GM18517 (cell line): ENCODE measurements at regions not wholly inside any gene's neighbourhood (a gene's known extent, or its start where the extent isn't known, plus 50 kb on each side); places are given as distances from the start of the nearest gene placed in this dataset.
"Not testable (repeated sequence)": the region's sequence is repeated elsewhere in the genome, so short reads cannot be mapped to it uniquely, and the experiment has no call there.

Experiments used
- ATAC-seq: cut with Tn5 transposase; IDR thresholded peaks from one replicate; pipeline ENCODE4 v1.9.1; 2021; ENCODE audit warnings: mild to moderate bottlenecking, moderate library complexity; ENCODE audit not compliant: unreplicated experiment

DNA sequence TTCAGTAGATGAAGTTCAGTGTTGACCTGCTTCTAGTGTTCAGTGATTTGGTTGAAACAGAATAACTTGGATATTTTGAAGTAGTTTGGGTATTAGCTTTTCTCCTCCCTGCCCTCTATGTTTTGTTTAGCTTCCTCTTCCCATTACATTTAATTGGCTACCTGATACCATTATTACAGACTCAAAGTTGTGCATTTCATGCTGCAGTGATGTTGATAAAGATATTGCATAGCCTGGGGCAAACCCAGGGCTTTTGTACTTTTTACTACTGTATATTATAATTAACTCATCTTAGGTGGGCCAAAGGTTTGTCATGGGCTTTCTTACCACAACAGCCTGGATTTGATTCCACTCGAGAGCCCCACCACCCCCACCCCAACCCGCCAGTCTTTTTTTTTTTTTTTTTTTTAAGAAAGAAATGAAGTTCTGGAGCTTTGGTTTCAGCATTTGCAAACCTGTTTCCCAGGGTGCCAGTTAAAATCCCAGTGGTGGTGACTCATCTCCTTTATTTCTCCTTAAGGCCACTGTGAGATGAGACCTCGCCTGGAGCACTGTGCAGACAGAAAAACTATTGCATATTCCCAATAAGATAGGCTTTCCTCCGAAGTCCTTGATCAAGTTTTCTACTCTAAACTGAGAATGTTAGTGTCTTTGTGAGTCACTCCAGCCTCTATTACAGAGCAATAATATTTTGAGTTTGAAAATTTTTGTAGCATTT is 393.7 kb upstream of the FANCL start:
- ATAC-seq: no peak

DNA sequence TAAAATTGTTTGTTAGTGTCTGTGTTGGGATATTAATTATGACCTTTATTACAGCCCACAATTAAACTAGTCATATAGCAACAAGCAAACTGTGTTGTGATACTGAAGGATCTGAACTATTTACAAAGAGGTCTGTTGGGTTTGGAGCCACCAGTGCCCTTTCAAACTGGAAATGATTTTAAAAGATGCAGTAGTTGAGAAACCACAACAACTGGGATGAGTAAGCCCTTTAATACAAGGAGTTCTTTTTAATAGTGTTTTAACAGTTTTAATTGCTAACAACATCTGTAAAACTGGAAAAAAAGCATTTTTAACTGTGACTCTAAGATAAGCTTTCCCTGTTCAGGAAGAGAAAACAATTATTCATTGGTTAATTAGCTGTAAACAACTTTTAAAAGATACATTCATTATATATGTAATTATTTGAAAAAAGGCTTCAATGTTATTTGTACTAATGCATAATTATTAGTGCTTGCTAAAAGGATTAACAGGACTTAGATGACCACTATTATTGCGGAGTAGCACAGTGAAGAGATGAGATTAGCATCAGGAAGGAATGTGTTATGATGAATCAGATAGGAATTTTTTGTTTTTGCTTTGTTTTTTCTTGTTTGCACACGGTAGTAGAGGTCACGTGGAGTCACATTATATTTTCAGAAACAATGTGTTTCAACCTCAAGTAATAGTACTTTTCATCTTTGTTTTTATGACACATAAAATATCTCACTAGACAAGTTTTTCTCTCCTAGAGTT is 392.7 kb upstream of the FANCL start:
- ATAC-seq: no peak

DNA sequence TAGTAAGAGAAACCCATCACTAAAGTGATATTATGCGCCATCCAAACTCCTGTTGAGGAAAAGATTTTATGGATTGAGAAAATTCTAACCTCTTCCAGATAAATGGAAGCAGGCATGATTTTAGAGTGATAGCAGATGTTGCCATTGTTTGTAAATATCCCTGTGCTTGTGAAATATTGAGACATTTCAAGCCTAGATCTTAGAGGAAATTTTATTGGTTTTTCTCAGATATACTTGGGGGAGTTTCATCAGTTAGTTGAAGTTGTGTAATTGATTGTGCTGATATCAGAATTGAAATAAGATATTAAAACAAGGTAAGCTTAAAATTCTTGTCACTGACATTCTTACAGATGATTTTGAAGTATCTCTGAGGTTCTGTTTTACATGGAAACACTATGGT is 390.9 kb upstream of the FANCL start:
- ATAC-seq: no peak

DNA sequence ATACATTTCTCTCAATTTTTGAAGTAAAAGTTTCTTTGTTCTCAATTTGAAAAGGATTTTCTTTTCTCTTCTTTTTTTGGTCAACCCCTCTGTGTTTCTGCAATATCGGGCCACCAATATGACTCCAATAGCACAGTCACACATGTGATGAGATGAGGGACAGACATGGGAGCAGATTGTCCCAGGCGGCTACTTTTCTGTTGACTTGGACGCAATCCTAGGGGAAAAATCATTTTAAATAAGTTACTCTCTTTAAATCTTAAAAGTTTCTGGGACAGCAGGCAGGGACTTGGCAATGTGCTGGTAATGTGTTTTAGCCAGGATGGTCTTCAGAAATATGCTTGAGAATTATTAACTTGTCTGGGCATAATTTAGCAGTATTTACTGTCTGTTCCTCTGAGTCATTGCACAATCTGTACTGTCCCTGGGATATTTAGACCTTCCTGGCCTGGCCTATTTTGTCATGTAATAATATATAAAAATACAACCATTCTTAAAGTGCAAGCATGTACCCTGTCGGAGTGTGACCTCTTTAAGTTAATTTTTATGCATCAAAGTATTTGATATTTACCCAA is 388.5 kb upstream of the FANCL start:
- no peak for ATAC-seq

DNA sequence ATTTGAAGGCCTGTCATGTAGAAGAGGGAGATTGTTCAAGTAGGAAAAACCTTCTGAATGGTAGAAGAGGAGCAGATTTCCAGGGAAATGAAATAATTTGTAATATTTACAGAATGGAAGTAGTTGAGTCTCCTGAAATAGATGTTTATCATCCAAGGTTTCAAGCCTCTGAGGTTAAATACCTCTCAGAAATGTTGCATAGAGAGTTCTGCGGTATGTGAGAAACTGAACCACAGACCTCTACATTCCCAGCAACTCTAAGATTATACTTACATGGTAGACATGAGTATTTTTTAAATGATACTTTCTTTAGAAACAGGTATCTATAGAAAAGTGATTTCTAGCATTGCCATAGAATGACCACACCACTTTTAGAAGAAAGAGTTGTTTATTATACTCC is 379.8 kb upstream of the FANCL start:
- ATAC-seq: no peak

DNA sequence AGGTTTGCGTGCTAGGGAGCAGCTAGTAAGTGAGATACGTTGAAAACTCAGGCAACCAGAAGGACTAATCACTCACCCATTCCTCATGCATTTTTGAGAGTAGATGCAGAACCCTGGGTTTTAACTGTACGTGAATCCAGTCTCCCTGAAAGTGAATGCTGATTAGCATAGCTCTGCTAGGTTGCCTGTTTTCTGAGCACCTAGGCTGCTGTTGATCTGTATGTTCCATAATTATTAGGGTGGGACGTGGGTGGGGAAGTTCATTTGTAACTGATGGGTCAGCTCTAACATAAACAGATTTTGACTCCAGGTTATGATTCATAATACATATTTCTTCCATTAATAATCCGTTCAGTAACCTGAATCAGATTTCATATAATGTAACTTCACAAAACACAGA is 379.0 kb upstream of the FANCL start:
- no peak for ATAC-seq

DNA sequence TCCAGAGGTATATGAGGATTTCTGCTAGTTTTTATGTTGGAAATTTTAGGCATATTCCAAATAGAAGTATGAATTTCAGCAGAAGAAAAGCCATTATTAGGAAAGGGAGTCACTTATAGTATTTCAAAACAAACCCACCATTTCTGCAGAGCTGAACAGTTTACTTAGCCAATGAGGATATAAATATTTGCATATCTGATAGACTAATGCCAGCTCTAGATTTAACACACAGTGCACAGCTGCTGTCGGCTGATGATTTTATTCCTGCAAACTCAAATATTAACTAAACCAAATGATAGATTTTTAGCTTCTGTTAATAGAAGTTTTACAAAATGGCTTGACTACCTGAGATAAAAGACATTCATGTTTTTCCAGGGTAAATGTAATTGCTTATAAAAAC is 375.8 kb upstream of the FANCL start:
- no peak for ATAC-seq

DNA sequence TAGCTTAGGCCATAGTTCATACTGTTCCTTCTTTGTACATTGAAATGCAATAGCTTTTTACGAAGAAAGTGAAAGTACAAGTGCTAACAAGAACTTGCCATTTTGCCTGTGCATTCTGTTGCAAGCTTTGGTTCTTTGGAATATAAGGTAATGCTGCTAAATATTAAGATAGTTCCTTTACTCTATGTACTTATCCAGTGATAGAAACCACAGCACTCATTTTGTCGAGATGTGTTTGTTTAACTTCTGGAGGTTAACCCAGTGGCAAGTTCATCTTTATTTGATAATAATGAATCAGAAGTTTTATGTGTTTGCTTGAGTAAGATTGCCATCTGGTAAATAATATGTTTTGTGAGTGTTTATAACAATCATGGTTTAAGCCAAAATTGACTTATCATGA is 373.1 kb upstream of the FANCL start:
- no peak for ATAC-seq

DNA sequence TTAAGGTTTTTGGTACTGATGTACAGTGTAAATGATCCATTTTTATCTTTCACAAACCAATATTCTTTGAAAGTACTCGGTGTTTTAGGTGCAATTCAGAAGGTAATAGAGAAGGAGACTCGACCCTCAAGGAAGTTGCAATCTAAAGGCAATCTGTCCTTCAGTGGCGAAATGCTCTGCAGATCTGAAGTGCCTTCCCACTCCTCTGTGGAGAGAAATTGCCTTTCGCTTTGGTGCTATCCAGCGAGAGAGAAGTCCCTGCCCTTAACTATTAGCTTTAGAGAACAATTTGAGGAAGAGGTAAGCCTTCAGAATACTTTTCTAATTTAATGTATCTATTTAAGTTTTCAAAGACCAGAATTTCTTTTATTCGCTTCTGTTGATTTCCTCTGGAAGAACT is 371.8 kb upstream of the FANCL start:
- no peak for ATAC-seq

DNA sequence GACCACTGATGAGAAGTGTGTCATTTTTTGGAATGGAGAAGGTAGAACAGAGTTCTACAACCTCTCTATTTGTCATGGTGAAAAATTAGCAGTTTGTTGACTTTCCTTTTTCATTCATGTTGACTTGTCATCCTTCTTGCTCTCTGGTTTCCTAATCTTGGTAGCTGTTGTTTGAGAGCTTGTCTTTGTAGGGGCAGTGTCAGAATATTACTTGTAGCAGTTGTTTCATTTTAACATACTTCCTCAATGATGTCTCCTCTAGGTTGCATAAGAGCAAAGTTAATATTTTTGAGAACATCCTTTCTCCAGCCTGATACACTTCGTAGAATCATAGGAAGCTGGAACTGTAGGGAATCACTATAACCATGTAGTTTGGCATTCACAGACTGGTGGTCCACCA is 368.2 kb upstream of the FANCL start:
- no peak for ATAC-seq

DNA sequence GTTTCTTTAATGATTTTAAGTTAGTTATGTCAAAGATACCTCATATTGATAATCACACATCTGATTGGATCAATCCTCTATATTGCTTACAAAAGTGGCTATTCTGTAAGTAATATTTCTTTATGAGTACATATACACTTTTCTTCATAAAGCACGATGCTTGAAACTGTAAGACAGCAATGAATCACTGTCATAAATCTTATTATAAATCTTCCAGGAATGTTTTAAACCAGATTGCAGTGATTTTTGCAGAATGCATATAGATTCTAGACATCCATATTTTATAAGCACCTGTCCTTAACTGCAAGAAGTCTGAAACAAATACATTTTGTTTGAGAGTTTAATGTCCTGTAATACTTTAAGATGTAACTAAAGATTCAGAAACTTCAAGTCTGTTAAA is 367.0 kb upstream of the FANCL start:
- ATAC-seq: no peak

DNA sequence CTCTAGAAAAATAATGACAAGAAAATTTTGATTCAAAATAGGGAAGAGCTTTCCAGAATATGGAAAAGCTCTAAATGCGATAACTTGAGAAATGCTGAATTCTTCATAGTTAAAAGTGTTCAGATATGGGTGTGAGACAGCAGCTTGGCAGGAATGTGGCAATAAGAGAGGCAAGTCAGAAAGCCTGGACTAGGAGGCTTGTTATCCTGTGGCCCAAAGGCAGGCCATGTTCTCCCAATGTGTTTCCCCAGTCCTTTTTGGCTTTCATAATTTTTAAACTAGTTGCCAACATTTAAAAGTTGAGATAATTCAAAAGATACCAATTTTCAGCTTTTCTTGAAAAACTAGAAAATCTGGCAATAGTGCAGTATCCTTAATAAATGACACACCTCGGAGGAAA is 366.3 kb upstream of the FANCL start:
- ATAC-seq: no peak

DNA sequence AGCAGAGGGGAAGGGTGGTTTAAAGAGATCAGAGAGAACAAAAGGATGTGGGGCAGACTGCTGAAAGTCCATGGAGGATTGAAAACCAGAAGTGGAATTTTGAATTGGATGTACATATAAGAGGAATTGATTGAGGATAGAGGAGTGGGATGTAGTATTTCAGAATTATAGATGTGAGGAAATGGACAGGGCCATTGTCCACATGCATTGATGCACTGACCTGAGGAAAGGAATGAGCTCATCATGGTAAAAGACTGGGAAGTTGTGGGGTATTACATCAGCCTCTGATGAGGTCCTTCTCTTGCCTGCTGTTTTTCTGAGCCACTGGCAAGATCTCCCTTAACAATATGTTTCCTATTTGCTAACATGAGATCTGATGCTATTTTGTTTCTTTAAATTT is 365.7 kb upstream of the FANCL start:
- no peak for ATAC-seq

DNA sequence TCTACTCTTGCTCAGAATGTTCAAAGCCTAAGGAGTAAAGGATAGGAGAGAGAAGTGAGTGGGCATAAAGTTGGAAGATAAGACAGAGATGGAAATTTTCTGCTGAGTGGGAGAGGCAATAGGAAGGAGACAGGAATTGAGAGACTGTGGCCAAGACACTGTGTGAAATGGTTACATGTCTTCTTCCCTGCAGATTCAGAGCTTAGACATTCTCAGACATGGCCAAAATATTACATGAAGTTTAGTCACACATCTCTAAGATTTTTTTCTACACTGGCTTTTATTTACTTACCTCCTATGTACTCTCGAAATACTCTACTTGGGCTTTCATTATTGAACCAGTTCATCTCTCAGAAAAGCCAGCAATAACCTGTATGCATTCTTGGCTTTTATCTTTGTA is 363.0 kb upstream of the FANCL start:
- ATAC-seq: no peak

DNA sequence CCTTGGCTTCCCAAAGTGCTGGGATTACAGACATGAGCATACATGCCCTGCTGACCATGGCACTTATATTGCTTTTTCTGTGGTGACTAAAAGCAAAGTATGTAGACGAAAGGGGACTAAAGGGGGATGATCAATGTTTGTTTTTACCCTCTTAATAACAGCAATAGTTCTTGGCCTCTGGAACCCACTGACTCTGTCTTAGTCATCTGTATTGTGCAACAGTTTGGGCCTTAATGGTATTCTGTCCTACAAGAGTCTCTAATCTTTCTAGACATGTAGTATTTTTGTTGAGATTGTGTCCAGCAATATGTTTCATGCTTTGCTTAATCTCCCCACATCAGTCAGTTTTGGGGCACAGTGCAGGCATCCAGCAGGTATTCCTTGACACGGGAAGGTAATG is 359.9 kb upstream of the FANCL start:
- no peak for ATAC-seq

DNA sequence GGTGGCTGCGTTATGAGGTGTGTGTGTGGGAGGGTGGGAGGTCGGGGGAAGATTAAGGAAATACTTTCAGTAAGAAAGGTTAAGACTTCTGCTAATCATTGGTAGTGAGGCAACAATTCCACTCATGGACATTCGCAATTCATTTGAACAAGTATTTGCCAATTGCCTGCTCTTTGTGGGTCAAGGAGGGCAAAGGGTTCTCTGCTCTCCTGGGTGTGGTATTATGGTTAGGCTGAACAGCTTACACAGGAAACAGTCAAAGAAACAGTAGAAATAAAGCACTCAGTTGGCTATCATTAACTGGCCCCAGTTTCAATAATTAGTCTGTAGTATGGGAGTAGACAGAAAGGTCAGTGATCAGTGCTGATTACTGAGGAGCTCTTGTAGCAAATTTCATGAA is 357.0 kb upstream of the FANCL start:
- no peak for ATAC-seq

DNA sequence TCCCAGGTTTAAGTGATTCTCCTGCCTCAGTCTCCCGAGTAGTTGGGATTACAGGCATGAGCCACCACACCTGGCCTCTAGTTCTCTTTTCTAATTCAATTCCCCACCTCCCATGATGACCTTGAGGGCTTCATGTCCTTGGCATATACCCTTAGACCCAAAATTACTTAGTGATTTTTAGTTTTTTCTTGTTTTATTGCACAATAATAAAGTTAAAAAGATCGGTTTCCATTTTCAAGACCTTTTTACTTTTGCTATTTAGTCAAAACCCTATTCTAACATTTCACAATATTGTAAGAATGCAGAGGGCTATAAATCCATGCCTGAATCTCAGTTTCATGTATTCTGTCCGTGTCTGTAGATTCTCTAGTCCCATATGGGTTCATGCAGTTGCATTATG is 354.6 kb upstream of the FANCL start:
- no peak for ATAC-seq

DNA sequence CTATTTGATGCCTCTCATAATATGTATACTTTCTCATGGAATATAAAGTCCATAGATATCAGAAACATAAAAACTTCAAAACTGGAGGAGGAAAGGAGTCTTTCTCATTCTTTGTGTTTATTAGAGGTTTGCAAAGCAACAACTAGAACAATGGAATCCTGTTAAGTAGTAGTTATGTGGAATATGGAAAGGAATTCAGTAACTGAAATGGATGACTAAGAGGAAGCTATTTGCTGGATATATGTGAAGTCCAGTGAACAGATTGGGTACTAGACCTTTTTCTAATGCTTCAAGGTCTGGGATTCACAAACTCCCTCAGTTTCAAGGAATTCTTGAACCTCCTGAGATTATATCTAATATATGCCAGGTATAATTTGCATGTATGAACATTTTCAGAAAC is 353.6 kb upstream of the FANCL start:
- no peak for ATAC-seq

DNA sequence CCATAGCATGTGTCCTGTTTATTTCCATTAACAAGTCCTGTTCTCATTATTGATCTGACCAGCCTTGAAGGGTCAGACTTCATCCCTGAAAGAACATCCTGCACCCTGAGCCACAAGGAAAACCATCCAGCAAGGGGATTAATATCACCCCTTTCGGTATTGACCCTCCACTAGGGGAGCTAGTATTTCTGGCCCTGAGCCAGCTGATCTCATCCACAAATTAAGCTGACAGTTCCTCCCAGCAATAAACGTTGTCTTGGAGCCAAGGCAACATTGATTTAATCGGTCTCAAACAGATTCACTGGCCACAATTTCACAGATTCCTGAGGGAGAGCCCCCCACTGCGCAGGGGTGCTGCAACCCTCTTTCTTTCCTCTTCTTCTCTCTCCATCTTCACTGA is 353.1 kb upstream of the FANCL start:
- no peak for ATAC-seq

DNA sequence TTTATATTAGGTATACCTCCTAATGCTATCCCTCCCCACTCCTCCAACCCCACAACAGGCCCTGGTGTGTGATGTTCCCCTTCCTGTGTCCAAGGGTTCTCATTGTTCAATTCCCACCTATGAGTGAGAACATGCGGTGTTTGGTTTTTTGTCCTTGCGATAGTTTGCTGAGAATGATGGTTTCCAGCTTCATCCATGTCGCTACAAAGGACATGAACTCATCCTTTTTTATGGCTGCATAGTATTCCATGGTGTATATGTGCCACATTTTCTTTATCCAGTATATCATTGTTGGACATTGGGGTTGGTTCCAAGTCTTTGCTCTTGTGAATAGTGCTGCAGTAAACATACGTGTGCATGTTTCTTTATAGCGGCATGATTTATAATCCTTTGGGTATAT is 345.1 kb upstream of the FANCL start:
- ATAC-seq: not testable (repeated sequence)

DNA sequence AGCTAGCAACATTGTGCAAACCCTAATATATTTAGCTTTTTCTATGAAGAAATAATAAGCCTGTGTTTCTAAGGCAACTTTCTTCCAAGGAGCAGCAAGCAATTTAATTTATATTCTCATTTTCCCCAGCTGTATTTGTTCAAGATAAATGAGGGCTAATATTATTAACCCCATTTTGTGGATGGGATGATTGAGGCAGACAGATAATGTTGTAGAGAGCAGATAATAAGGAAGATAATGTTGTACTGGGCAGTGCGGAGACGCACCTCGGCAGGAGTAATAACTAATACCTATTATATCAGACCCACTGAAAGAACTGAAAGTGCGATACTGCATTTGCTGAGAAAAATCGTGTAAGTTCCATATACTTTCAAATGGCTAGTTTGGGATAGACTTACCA is 344.1 kb upstream of the FANCL start:
- no peak for ATAC-seq

DNA sequence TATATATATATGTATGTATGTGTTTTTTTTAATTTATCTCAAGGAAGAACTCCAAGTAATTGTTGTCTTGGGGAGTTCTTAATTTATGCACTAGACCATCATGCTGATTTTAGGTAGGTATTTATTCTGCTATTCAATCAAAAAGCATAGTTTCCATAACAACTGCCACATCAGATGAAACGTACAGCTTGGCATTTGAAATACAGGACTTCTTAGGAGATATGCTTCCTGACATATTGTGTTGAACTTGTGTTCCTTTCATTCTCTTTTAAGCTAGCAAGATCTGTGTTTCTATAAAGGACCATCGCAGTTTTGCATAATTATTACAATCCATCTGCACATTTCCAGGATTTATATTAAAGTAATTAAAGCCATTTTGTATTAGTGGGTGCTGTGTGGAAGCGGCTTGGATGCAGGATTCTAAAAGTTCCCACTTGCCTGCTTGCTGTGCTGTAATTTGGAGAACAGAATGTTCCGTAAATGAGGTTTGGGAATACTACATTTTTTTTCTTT is 343.5 kb upstream of the FANCL start:
- ATAC-seq: no peak
